Stomach (tissue), 4 donors: ENCODE measurements at regions not wholly inside any gene's neighbourhood (a gene's known extent, or its start where the extent isn't known, plus 50 kb on each side); places are given as distances from the start of the nearest gene placed in this dataset.

ENCODE experiments used
- CTCF ChIP-seq, 7 experiments: fragments of 450-650 bp in 4 of 7; fragments of 200-600 bp in 3 of 7; sonication (generic) in 3 of 7; IDR thresholded peaks; one replicate each; pipeline ENCODE4 v1.5.1; 2016 to 2019; ENCODE audit warnings: antibody characterized with exemption in 7 of 7, control low read depth in 2 of 7, mild to moderate bottlenecking in 1 of 7
- POLR2A ChIP-seq, 4 donors: fragments of 450-650 bp; IDR thresholded peaks; one replicate each; pipeline ENCODE4 v1.6.1; 2016; ENCODE audit warnings: antibody characterized with exemption in 4 of 4, control low read depth in 2 of 4, mild to moderate bottlenecking in 1 of 4, moderate library complexity in 1 of 4

GRCh38 chr1:232451506-232451905 lies 178.4 kb downstream of the SIPA1L2 start:
- TF ChIP-seq CTCF (IDR thresholded peaks at IDR 0.05) (no peak), POLR2A (IDR thresholded peaks at IDR 0.05) (no peak)
